ENCODE measurements at regions not wholly inside any gene's neighbourhood (a gene's known extent, or its start where the extent isn't known, plus 50 kb on each side); places are given as distances from the start of the nearest gene placed in this dataset.

DNA sequence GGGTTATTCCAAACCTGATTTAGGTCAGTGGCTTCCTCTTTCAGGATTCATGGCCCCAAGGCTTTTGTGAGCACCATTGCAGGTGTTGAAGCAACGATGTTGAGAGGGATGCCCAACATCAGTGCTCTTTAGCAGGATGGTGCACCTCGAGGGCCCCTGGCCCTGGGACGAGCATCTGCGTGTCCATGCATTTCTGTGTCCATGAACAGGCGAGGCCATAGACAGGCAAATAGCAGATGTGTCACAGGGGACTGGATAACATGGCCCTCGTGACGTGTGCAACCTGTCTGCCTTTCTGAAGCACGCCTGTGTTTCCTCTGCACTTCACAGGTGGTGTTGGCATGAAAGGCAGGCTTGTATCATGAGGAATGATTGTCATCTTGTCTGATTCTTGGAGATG lies 132.3 kb downstream of the SNRPN start:
- TF ChIP-seq, protein P1, sequence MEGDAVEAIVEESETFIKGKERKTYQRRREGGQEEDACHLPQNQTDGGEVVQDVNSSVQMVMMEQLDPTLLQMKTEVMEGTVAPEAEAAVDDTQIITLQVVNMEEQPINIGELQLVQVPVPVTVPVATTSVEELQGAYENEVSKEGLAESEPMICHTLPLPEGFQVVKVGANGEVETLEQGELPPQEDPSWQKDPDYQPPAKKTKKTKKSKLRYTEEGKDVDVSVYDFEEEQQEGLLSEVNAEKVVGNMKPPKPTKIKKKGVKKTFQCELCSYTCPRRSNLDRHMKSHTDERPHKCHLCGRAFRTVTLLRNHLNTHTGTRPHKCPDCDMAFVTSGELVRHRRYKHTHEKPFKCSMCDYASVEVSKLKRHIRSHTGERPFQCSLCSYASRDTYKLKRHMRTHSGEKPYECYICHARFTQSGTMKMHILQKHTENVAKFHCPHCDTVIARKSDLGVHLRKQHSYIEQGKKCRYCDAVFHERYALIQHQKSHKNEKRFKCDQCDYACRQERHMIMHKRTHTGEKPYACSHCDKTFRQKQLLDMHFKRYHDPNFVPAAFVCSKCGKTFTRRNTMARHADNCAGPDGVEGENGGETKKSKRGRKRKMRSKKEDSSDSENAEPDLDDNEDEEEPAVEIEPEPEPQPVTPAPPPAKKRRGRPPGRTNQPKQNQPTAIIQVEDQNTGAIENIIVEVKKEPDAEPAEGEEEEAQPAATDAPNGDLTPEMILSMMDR (conservative IDR thresholded peaks at IDR 0.05; ENCODE audit: low read depth, low read length) = no peak
- TF ChIP-seq EZH2 (IDR thresholded peaks at IDR 0.05; ENCODE audit: low read length, unreplicated experiment) (no peak), EZH2phosphoT487 (IDR thresholded peaks at IDR 0.05; ENCODE audit: borderline replicate concordance, low read length) (no peak)

Data from PC-3 (cell line).